ENCODE measurements at regions not wholly inside any gene's neighbourhood (a gene's known extent, or its start where the extent isn't known, plus 50 kb on each side); places are given as distances from the start of the nearest gene placed in this dataset.

DNA sequence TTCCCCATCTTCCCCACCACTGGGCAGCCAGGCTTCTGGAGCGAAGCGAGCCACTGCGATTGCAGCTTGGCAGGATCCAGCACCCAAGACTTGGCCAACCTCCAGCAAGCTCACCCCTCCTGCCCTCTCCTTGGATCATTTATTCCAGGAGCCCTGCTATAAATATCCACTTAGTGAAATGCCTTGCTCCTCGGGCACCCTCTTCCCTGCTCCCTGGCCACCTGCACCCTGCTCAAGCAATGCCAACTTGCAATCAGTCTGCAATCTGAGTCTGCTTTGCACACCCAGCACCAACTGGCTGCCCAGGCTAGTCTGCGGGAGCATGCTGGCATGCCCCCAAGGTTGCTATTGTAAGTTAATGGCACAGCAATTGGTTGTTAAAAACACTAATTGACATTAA is 666.0 kb downstream of the MED13L start (continued):
- TF ChIP-seq, protein P1, sequence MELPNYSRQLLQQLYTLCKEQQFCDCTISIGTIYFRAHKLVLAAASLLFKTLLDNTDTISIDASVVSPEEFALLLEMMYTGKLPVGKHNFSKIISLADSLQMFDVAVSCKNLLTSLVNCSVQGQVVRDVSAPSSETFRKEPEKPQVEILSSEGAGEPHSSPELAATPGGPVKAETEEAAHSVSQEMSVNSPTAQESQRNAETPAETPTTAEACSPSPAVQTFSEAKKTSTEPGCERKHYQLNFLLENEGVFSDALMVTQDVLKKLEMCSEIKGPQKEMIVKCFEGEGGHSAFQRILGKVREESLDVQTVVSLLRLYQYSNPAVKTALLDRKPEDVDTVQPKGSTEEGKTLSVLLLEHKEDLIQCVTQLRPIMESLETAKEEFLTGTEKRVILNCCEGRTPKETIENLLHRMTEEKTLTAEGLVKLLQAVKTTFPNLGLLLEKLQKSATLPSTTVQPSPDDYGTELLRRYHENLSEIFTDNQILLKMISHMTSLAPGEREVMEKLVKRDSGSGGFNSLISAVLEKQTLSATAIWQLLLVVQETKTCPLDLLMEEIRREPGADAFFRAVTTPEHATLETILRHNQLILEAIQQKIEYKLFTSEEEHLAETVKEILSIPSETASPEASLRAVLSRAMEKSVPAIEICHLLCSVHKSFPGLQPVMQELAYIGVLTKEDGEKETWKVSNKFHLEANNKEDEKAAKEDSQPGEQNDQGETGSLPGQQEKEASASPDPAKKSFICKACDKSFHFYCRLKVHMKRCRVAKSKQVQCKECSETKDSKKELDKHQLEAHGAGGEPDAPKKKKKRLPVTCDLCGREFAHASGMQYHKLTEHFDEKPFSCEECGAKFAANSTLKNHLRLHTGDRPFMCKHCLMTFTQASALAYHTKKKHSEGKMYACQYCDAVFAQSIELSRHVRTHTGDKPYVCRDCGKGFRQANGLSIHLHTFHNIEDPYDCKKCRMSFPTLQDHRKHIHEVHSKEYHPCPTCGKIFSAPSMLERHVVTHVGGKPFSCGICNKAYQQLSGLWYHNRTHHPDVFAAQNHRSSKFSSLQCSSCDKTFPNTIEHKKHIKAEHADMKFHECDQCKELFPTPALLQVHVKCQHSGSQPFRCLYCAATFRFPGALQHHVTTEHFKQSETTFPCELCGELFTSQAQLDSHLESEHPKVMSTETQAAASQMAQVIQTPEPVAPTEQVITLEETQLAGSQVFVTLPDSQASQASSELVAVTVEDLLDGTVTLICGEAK (IDR thresholded peaks at IDR 0.05): no peak
- TF ChIP-seq, protein P1 (CRISPR knock-in tag; IDR thresholded peaks at IDR 0.05): no peak
- TF ChIP-seq, protein P2, sequence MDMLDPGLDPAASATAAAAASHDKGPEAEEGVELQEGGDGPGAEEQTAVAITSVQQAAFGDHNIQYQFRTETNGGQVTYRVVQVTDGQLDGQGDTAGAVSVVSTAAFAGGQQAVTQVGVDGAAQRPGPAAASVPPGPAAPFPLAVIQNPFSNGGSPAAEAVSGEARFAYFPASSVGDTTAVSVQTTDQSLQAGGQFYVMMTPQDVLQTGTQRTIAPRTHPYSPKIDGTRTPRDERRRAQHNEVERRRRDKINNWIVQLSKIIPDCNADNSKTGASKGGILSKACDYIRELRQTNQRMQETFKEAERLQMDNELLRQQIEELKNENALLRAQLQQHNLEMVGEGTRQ (CRISPR knock-in tag; IDR thresholded peaks at IDR 0.05): no peak
- TF ChIP-seq, protein P3, sequence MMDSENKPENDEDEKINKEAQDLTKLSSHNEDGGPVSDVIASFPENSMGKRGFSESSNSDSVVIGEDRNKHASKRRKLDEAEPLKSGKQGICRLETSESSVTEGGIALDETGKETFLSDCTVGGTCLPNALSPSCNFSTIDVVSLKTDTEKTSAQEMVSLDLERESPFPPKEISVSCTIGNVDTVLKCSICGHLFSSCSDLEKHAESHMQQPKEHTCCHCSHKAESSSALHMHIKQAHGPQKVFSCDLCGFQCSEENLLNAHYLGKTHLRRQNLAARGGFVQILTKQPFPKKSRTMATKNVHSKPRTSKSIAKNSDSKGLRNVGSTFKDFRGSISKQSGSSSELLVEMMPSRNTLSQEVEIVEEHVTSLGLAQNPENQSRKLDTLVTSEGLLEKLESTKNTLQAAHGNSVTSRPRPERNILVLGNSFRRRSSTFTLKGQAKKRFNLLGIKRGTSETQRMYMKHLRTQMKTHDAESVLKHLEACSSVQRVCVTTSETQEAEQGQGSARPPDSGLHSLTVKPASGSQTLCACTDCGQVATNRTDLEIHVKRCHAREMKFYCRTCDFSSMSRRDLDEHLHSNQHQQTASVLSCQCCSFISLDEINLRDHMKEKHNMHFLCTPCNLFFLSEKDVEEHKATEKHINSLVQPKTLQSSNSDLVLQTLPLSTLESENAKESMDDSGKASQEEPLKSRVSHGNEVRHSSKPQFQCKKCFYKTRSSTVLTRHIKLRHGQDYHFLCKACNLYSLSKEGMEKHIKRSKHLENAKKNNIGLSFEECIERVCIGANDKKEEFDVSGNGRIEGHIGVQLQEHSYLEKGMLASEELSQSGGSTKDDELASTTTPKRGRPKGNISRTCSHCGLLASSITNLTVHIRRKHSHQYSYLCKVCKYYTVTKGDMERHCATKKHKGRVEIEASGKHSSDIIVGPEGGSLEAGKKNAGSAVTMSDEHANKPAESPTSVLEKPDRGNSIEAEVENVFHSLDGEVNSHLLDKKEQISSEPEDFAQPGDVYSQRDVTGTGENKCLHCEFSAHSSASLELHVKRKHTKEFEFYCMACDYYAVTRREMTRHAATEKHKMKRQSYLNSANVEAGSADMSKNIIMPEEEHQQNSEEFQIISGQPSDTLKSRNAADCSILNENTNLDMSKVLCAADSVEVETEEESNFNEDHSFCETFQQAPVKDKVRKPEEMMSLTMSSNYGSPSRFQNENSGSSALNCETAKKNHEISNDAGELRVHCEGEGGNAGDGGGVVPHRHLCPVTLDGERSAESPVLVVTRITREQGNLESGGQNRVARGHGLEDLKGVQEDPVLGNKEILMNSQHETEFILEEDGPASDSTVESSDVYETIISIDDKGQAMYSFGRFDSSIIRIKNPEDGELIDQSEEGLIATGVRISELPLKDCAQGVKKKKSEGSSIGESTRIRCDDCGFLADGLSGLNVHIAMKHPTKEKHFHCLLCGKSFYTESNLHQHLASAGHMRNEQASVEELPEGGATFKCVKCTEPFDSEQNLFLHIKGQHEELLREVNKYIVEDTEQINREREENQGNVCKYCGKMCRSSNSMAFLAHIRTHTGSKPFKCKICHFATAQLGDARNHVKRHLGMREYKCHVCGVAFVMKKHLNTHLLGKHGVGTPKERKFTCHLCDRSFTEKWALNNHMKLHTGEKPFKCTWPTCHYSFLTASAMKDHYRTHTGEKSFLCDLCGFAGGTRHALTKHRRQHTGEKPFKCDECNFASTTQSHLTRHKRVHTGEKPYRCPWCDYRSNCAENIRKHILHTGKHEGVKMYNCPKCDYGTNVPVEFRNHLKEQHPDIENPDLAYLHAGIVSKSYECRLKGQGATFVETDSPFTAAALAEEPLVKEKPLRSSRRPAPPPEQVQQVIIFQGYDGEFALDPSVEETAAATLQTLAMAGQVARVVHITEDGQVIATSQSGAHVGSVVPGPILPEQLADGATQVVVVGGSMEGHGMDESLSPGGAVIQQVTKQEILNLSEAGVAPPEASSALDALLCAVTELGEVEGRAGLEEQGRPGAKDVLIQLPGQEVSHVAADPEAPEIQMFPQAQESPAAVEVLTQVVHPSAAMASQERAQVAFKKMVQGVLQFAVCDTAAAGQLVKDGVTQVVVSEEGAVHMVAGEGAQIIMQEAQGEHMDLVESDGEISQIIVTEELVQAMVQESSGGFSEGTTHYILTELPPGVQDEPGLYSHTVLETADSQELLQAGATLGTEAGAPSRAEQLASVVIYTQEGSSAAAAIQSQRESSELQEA (IDR thresholded peaks at IDR 0.05; ENCODE audit: low read depth): no peak
- TF ChIP-seq ZBTB1 (CRISPR knock-in tag; IDR thresholded peaks at IDR 0.05; ENCODE audit: borderline replicate concordance, low read depth): no peak
- no peak for TF ChIP-seq ZBTB8A (IDR thresholded peaks at IDR 0.05; ENCODE audit: partially characterized antibody)
- no peak for TF ChIP-seq ZNF780A (CRISPR knock-in tag; IDR thresholded peaks at IDR 0.05)
- TF ChIP-seq HMG20B (CRISPR knock-in tag; IDR thresholded peaks at IDR 0.05): no peak
- no peak for TF ChIP-seq MAFG (tag; conservative IDR thresholded peaks at IDR 0.05)

Data from K562 (cell line).